ENCODE measurements at regions not wholly inside any gene's neighbourhood (a gene's known extent, or its start where the extent isn't known, plus 50 kb on each side); places are given as distances from the start of the nearest gene placed in this dataset.
A peak's percentile ranks its signal among the peaks of the same experiment; 100 is the strongest.

DNA sequence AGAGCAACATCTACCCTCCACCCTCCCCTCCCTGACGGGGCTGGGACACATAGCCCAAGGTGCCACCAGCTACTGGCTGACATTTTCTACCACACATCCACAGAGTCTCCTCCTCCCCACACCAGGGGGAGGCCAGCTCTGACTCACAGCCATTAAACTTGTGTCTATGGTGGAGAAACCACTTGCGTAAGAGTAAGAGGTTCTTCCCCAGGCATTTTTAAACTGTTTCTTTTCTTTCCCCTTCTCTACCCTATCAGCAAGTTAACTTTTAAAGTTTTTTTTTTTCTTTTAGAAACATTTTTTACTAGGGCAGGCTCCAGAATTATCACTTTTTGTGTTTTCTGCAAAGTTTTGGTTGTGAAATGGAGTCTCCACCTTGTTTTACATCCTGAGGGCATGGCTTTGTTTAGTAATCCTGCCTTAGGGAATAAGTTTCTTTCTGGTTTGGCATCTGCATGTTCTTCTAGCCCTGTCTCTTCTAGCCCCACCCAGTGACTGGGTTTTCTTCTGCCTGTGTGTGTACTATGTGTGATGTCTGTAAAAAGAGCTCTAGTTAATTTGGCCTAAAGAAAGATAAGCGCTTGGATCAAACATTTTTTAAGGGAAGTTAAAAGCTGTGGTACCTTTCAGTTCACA lies 148.8 kb upstream of the GADL1 start:
- Mint-ChIP-seq H3K27me3 (no peaks in the 10 kb centered on the region), H3K9me3 (peaks cover 14% of the 10 kb centered on the region), H3K4me1 (no peaks in the 10 kb centered on the region), H3K4me3 (no peak overlapping the region), H3K27ac (no peak overlapping the region), H3K36me3 (ENCODE audit: low read depth) (no peaks in the 10 kb centered on the region)
- intact Hi-C loops (cut with micrococcal nuclease) = no loop called here
- DNase-seq = no peak

DNA sequence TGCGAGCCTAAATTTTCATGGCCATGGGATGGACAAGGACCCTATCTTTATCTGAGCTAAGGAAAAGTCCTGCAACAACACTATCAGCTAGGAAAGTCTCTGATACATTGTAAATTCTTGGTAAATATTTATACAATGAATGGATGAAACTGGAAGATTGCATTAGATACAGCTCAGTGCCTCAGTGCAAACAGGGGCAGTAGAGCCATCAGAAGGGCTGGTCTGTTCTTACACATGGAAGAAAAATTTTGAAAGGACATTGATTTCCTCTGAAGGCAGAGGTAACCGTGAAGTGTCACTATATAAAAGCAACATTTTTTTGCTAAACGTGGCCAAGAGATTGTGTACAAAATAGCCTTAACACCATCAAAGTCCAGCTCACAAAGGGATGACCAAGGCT lies 153.2 kb upstream of the GADL1 start:
- Mint-ChIP-seq H3K36me3 (ENCODE audit: low read depth) (no peaks in the 10 kb centered on the region), H3K9me3 (peaks cover 16% of the 10 kb centered on the region)

DNA sequence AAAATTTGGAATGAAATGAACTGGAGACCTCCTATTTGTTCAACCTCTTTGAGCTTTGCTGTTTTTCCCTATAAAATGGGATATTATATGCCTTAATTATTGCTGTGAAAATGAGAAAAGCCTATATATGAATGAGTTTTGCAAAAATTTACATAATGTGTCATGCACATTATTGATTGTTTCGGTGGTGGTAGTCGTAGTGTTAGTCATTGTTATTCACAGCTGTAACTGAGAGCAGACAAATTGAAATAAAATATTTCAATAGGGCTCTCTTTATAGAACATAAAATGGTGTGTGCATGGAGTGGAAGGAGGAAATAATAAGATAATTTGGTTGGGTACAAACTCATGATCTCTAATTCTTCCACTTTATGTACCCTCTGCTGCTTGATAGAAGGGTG lies 153.7 kb upstream of the GADL1 start:
- no peak for DNase-seq
- no peak overlapping the region for H3K27ac Mint-ChIP-seq
- no peak overlapping the region for H3K4me3 Mint-ChIP-seq
- H3K9me3 Mint-ChIP-seq = peaks cover 18% of the 10 kb centered on the region
- no peaks in the 10 kb centered on the region for H3K27me3 Mint-ChIP-seq
- intact Hi-C loops (cut with micrococcal nuclease) = no loop called here
- no peaks in the 10 kb centered on the region for H3K36me3 Mint-ChIP-seq (ENCODE audit: low read depth)
- H3K4me1 Mint-ChIP-seq = peaks cover 4% of the 10 kb centered on the region

More for the DNA sequence above, 153.2 kb upstream of the GADL1 start:
- no peak overlapping the region for H3K27ac Mint-ChIP-seq
- DNase-seq = no peak
- intact Hi-C loops (cut with micrococcal nuclease) = no loop called here
- peaks cover 4% of the 10 kb centered on the region for H3K4me1 Mint-ChIP-seq
- H3K4me3 Mint-ChIP-seq = no peak overlapping the region
- H3K27me3 Mint-ChIP-seq = no peaks in the 10 kb centered on the region

DNA sequence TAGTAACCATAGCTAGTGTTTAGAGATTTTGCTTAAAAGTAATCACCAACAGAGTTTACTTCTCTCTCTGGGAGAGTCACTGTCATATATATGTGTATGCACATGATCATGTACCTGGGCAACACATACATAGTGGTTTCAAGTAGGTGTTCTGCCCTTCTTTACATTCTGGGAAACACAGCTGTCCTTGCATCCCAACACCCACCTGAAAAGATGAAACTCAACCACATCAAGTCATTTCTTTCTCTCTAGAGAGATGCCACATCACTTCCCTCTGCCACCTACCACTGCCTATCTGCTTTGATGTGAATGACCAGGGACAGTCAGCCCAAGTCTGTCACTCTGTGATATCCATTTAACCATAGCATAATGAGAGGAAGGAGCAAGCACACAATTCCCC lies 155.8 kb upstream of the GADL1 start:
- peaks cover 22% of the 10 kb centered on the region for H3K9me3 Mint-ChIP-seq
- DNase-seq = no peak
- no peaks in the 10 kb centered on the region for H3K36me3 Mint-ChIP-seq (ENCODE audit: low read depth)
- peaks cover 4% of the 10 kb centered on the region for H3K4me1 Mint-ChIP-seq
- no peak overlapping the region for H3K4me3 Mint-ChIP-seq
- intact Hi-C loops (cut with micrococcal nuclease) = loop anchor here (1.0 kb wide), 1 partner anchor 27 kb away; no protein-coding TSS in a partner anchor
- no peak overlapping the region for H3K27ac Mint-ChIP-seq
- no peaks in the 10 kb centered on the region for H3K27me3 Mint-ChIP-seq

DNA sequence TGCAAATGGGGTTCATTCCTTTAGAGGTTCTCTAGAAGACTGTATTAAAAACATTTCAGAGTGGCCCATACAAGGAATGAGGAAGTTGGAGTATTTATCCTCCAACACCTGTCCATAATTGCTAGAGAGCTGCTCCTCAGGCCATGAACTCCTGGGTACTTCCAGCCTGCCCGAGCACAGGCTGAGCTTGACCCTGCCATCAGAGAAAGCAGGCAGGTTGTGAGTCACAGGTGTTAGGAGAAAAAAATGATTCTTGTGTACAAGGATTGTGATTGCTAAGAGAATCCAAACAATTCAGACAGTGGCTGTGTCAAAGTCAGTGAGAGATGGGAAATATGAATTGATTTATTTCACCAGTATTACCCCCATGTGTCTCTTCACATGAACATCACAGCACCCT lies 156.8 kb upstream of the GADL1 start:
- no peak for DNase-seq
- Mint-ChIP-seq H3K36me3 (ENCODE audit: low read depth) (no peaks in the 10 kb centered on the region), H3K27ac (no peak overlapping the region), H3K4me1 (peaks cover 4% of the 10 kb centered on the region), H3K9me3 (peaks cover 22% of the 10 kb centered on the region), H3K4me3 (no peak overlapping the region), H3K27me3 (no peaks in the 10 kb centered on the region)
- intact Hi-C loops (cut with micrococcal nuclease) = no loop called here

DNA sequence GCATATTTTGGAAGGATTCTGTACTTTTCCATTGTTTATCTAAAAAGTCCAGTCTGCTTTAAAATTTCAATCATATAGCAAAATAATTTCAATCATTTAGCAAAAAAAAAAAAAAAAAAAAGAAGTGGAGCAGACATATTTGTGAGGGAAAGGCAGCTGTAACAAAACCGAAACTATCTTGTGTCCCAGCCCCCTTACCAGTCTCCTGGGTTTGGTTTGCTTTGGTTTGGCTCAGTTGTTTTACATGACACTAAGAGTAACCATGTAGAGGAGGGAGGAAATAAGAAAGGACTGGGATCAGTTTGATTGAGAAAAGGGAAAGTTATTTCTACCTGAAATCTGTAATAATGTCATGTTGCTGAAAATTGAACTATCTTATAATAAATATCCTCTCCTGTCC lies 158.8 kb upstream of the GADL1 start:
- no peaks in the 10 kb centered on the region for H3K36me3 Mint-ChIP-seq (ENCODE audit: low read depth)
- intact Hi-C loops (cut with micrococcal nuclease) = no loop called here
- H3K27me3 Mint-ChIP-seq = no peaks in the 10 kb centered on the region
- peaks cover 15% of the 10 kb centered on the region for H3K9me3 Mint-ChIP-seq
- no peak overlapping the region for H3K27ac Mint-ChIP-seq
- H3K4me3 Mint-ChIP-seq = no peak overlapping the region
- DNase-seq = no peak
- H3K4me1 Mint-ChIP-seq = peaks cover 4% of the 10 kb centered on the region

DNA sequence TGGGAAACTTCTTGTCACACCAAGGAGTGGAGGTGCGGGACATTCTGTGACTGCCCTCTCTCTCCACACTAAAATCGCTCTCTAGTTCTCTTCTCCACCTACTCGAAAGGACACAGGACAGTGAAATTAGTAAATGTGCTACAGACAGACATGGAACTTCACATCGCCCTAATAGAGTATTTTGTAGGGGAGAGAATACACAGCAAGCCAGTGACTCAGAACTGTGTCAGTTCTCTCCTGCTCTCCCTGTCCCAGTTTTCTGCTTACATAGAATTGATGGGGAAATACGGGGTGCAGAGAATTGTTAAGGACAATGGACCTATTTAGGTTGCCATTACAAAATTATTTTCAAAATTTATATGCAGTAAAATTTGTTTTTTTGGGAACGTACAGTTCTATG lies 159.6 kb upstream of the GADL1 start:
- DNase-seq = no peak
- no peak overlapping the region for H3K27ac Mint-ChIP-seq
- peaks cover 4% of the 10 kb centered on the region for H3K4me1 Mint-ChIP-seq
- H3K27me3 Mint-ChIP-seq = no peaks in the 10 kb centered on the region
- H3K36me3 Mint-ChIP-seq (ENCODE audit: low read depth) = no peaks in the 10 kb centered on the region
- intact Hi-C loops (cut with micrococcal nuclease) = no loop called here
- H3K9me3 Mint-ChIP-seq = peaks cover 14% of the 10 kb centered on the region
- H3K4me3 Mint-ChIP-seq = no peak overlapping the region

DNA sequence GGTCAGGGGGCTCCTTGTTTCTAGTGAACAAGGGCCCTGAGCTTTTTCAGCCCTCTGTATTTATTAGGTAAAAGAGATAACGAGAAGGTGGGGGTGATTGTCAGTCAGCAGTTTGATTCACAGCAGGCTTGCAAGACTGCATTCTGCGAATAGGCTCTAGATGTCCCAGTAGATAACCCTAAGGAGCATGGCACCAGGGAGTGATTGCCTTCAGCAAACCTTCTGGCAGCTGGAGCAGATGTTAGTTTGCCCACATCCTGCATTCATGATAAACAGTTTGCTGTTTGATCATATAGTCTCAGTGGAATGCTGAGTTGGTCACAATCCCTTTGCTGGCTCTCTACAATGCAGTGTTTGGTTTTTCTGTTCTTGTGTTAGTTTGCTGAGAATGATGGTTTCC lies 161.3 kb upstream of the GADL1 start:
- H3K4me1 Mint-ChIP-seq = no peaks in the 10 kb centered on the region
- no peaks in the 10 kb centered on the region for H3K27me3 Mint-ChIP-seq
- no peak overlapping the region for H3K4me3 Mint-ChIP-seq
- H3K27ac Mint-ChIP-seq = no peak overlapping the region
- peaks cover 3% of the 10 kb centered on the region for H3K36me3 Mint-ChIP-seq (ENCODE audit: low read depth)
- H3K9me3 Mint-ChIP-seq = peaks cover 14% of the 10 kb centered on the region
- DNase-seq = no peak
- intact Hi-C loops (cut with micrococcal nuclease) = no loop called here

DNA sequence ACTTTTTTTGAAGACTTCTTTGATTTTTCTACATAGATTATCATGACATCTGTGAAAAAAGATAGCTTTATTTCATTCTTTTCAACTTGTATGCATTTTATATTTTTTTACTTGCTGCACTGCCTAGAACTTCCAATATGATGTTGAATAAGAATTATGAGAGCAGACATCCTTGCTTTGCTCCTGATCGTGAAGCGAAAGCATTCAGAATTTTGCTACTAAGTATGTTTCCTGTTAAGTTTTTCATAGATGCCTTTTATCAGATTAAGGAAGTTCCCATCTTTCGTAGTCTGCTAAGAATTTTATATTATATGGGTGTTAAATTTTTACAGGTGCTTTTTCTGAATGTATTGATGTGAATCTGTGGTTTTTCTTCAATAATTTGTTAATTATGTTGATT lies 163.4 kb upstream of the GADL1 start:
- Mint-ChIP-seq H3K9me3 (peaks cover 8% of the 10 kb centered on the region), H3K27ac (no peak overlapping the region), H3K36me3 (ENCODE audit: low read depth) (peaks cover 3% of the 10 kb centered on the region), H3K27me3 (no peaks in the 10 kb centered on the region), H3K4me3 (no peak overlapping the region), H3K4me1 (no peaks in the 10 kb centered on the region)
- no peak for DNase-seq
- intact Hi-C loops (cut with micrococcal nuclease) = no loop called here

DNA sequence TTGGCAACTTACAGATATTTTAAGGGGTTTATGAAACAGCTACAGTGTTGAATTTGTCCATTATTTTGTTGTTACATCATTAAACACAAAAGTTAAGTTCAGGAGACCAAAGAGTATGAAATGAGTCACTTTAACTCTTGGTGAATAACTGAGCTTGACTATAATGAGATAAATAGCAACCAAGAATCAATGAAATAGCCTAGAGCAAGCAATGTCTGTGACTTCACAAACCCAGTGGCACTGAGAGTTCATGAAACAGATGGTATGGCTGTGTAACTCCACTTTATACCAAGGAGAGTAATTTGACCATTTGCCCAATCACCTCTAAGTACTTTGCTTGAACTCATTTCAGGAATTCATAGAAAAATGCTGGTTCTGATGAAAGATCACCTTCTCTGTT lies 169.6 kb upstream of the GADL1 start:
- DNase-seq = no peak
- intact Hi-C loops (cut with micrococcal nuclease) = no loop called here
- Mint-ChIP-seq H3K36me3 (ENCODE audit: low read depth) (peaks cover 3% of the 10 kb centered on the region), H3K27ac (no peak overlapping the region), H3K4me1 (no peaks in the 10 kb centered on the region), H3K4me3 (no peak overlapping the region), H3K27me3 (peaks cover 6% of the 10 kb centered on the region), H3K9me3 (peaks cover 9% of the 10 kb centered on the region)

DNA sequence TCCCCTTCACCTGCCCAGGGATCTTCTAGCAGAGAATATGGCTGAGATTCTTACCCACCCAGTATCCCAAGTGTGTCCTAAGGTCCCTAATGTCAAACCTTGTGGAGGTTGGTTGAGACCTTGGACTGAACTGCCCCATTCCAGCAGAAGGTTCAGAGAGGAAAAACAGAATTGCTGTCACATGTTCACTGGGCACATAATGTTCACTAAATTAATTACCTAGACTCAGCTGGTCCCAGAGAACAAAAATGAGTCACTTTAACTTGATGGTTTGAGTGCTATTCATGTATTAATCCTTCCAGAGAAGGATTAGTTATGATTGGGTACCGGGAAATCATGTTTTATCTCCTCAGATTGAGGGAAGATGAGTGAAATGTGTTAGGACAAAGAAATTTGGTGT lies 171.3 kb upstream of the GADL1 start:
- H3K36me3 Mint-ChIP-seq (ENCODE audit: low read depth) = no peaks in the 10 kb centered on the region
- DNase-seq = no peak
- peaks cover 8% of the 10 kb centered on the region for H3K9me3 Mint-ChIP-seq
- intact Hi-C loops (cut with micrococcal nuclease) = no loop called here
- H3K4me1 Mint-ChIP-seq = no peaks in the 10 kb centered on the region
- H3K4me3 Mint-ChIP-seq = no peak overlapping the region
- H3K27me3 Mint-ChIP-seq = peaks cover 6% of the 10 kb centered on the region
- no peak overlapping the region for H3K27ac Mint-ChIP-seq

DNA sequence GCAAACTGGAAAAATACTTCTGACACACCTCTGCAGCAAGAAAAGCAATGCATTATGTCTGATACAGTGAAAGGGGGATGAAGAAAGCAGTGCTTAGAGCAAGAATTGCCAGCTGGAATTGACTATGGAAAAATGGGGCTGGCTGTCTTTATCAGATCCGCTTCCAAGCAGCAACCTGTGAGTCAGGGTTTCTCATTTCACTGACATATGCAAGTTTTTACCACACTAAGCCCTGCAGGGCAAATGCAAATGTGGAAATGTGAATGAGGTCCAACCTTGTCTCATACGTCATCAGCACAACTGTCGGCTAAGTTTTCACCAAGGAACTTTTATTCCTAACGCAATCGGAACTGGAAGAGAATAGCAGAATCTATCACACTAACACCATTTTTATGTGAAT lies 172.5 kb upstream of the GADL1 start:
- Mint-ChIP-seq H3K4me3 (no peak overlapping the region), H3K27ac (no peak overlapping the region), H3K36me3 (ENCODE audit: low read depth) (peaks cover 2% of the 10 kb centered on the region), H3K9me3 (peaks cover 8% of the 10 kb centered on the region), H3K27me3 (peaks cover 6% of the 10 kb centered on the region), H3K4me1 (no peaks in the 10 kb centered on the region)
- intact Hi-C loops (cut with micrococcal nuclease) = no loop called here
- no peak for DNase-seq

DNA sequence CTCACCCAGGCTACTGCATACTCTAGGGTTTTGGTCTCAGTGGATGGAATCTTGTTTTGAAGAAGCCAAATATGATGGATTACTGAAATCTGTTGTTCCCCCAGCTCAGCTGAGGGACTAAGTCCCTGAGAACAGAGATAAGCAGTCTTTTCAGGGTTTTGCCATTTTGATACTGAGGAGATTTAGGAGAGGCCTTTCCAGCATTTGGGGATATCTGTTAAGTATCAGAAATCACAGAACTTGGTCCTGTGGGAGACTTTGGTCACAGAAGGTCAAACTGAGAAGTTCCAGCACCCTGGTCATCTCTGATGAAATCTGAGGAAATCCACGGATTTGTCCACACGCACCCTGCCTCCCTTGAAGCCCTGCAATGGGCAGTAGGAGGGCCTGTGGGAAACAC lies 181.0 kb upstream of the GADL1 start:
- Mint-ChIP-seq H3K36me3 (ENCODE audit: low read depth) (peaks cover 2% of the 10 kb centered on the region), H3K27me3 (no peaks in the 10 kb centered on the region), H3K4me1 (peaks cover 27% of the 10 kb centered on the region), H3K27ac (no peak overlapping the region), H3K4me3 (no peak overlapping the region), H3K9me3 (peaks cover 7% of the 10 kb centered on the region)
- intact Hi-C loops (cut with micrococcal nuclease) = loop anchor here (5.0 to 10.0 kb wide), 3 partner anchors 157 to 1891 kb away; no protein-coding TSS in a partner anchor
- no peak for DNase-seq

DNA sequence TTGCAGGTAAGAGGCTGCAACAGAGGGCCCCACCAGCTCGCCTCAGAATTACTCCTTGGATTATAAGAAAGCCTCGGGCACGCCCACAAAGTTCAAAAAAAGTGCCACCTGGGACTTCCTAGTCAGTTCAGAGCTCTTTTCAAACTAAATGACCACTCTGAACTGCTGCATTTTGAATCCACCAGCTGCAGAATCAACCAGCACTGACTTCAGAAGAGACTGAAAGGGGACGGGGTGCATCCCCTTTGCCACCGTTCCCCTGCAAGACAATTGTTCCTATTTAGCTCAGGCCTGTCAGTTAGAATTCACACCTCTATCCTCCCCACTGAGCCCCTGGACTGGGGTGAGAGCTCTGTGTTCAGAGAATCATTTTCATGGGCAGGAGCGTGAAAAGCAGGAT lies 181.4 kb upstream of the GADL1 start:
- Mint-ChIP-seq H3K27ac (no peak overlapping the region), H3K9me3 (peaks cover 4% of the 10 kb centered on the region), H3K4me3 (no peak overlapping the region), H3K36me3 (ENCODE audit: low read depth) (peaks cover 2% of the 10 kb centered on the region), H3K4me1 (peaks cover 28% of the 10 kb centered on the region), H3K27me3 (no peaks in the 10 kb centered on the region)
- no peak for DNase-seq
- intact Hi-C loops (cut with micrococcal nuclease) = loop anchor here (2.0 to 10.0 kb wide), 6 partner anchors 137 to 1891 kb away; no protein-coding TSS in a partner anchor

DNA sequence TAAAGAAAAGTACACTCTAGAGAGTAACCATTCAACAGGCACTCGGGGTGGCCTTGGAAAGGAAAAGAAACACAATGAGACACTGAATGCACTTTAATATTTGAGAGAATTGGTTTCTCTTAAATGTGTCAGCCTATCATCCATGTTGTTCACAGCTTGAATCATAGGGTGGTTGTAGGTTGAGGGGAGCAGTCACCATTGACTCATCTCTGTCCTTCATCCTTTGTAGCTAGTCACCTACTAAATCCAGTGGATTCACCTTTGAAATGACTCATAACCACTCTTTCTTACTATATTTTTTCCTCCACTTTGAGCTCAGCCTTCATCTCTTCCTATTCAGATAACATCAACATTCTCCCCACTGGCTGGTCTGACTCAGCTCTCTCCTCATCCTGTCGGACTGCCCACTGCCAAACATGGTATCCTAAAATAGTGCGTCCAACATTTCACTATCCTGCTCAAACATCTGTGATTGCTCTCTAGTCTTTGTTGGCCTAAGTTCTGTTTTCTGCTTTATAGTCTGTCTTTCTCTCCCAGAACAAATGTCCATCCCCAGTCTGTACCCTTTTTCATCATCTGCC lies 182.7 kb upstream of the GADL1 start:
- DNase-seq = peak; percentile 79
- peaks cover 32% of the 10 kb centered on the region for H3K4me1 Mint-ChIP-seq
- no peaks in the 10 kb centered on the region for H3K36me3 Mint-ChIP-seq (ENCODE audit: low read depth)
- H3K4me3 Mint-ChIP-seq = peak overlapping the region; percentile 22
- no peaks in the 10 kb centered on the region for H3K27me3 Mint-ChIP-seq
- peak overlapping the region; percentile 83 for H3K27ac Mint-ChIP-seq
- peaks cover 4% of the 10 kb centered on the region for H3K9me3 Mint-ChIP-seq
- intact Hi-C loops (cut with micrococcal nuclease) = loop anchor here (1.0 to 10.0 kb wide), 12 partner anchors 27 to 1892 kb away; partner anchors contain the start of gene STT3B
